Tibial artery (tissue), 4 donors: ENCODE measurements at regions not wholly inside any gene's neighbourhood (a gene's known extent, or its start where the extent isn't known, plus 50 kb on each side); places are given as distances from the start of the nearest gene placed in this dataset.
"Not testable (repeated sequence)": the region's sequence is repeated elsewhere in the genome, so short reads cannot be mapped to it uniquely, and the experiment has no call there.

Source experiments
- DNase-seq, 2 donors: peaks; one replicate each; pipeline ENCODE4 v3.0.0-alpha.2; 2019
- H3K27ac ChIP-seq, 2 donors: fragments of 200-600 bp; sonication (generic) in 1 of 2; 1 replicate in 1 of 2; 2 replicates in 1 of 2; pipeline ENCODE4 v1.5.1; 2018 to 2019; ENCODE audit warnings: mild to moderate bottlenecking in 1 of 2
- H3K27me3 ChIP-seq, 2 donors: fragments of 200-600 bp; sonication (generic) in 1 of 2; one replicate each; pipeline versions ENCODE4 v1.5.1 to v1.6.0; 2016 to 2019
- H3K36me3 ChIP-seq, 3 donors: fragments of 200-600 bp; sonication (generic) in 2 of 3; one replicate each; pipeline ENCODE4 v1.5.1; 2016 to 2019; ENCODE audit warnings: mild to moderate bottlenecking in 2 of 3
- H3K4me1 ChIP-seq, 4 donors: fragments of 200-600 bp; sonication (generic) in 2 of 4; 1 replicate in 3 of 4; 2 replicates in 1 of 4; pipeline ENCODE4 v1.5.1; 2016 to 2019
- H3K4me3 ChIP-seq, 2 donors: fragments of 200-600 bp; sonication (generic) in 1 of 2; 1 replicate in 1 of 2; 2 replicates in 1 of 2; pipeline ENCODE4 v1.5.1; 2018 to 2019; ENCODE audit warnings: mild to moderate bottlenecking in 2 of 2
- H3K9me3 ChIP-seq, 3 donors: fragments of 200-600 bp; sonication (generic) in 1 of 3; one replicate each; pipeline ENCODE4 v1.5.1; 2016 to 2019
- intact Hi-C: fragments of 100-400 bp; cut with DNase I; formaldehyde crosslinking; loops from one replicate; pipeline ENCODE4 v1.15.0; 2023; ENCODE audit warnings: low total_unique reads

- H3K36me3 ChIP-seq, H3K4me1 ChIP-seq, H3K27me3 ChIP-seq, DNase-seq, H3K4me3 ChIP-seq, H3K27ac ChIP-seq, H3K9me3 ChIP-seq, intact Hi-C loops: not testable (repeated sequence)
Measured at GRCh38 chr2:91603996-91604395, 2912.5 kb downstream of the RPIA start.

GRCh38 chr2:91604629-91605028 lies 2913.2 kb downstream of the RPIA start:
- DNase-seq, H3K9me3 ChIP-seq, H3K36me3 ChIP-seq, intact Hi-C loops, H3K27me3 ChIP-seq, H3K4me1 ChIP-seq, H3K27ac ChIP-seq, H3K4me3 ChIP-seq: not testable (repeated sequence)

GRCh38 chr2:91623739-91624138 lies 2932.3 kb downstream of the RPIA start:
- H3K9me3 ChIP-seq, DNase-seq, intact Hi-C loops, H3K4me3 ChIP-seq, H3K4me1 ChIP-seq, H3K36me3 ChIP-seq, H3K27me3 ChIP-seq, H3K27ac ChIP-seq: not testable (repeated sequence)

- H3K27ac ChIP-seq, H3K9me3 ChIP-seq, H3K4me3 ChIP-seq, H3K36me3 ChIP-seq, DNase-seq, H3K27me3 ChIP-seq, H3K4me1 ChIP-seq, intact Hi-C loops: not testable (repeated sequence)
Measured at GRCh38 chr2:91628471-91628870, 2937.0 kb downstream of the RPIA start.

- intact Hi-C loops, H3K27ac ChIP-seq, H3K9me3 ChIP-seq, H3K4me1 ChIP-seq, H3K27me3 ChIP-seq, H3K36me3 ChIP-seq, DNase-seq: not testable (repeated sequence)
- H3K4me3 ChIP-seq = peak overlapping the region in 1 of 2 donors; percentile 20
Measured at GRCh38 chr2:91657193-91657592, 2965.7 kb downstream of the RPIA start.

- H3K4me1 ChIP-seq, DNase-seq, H3K36me3 ChIP-seq, H3K9me3 ChIP-seq, intact Hi-C loops, H3K4me3 ChIP-seq, H3K27ac ChIP-seq, H3K27me3 ChIP-seq: not testable (repeated sequence)
Measured at GRCh38 chr2:91658336-91658735, 2966.9 kb downstream of the RPIA start.

- intact Hi-C loops, H3K27ac ChIP-seq, H3K36me3 ChIP-seq, H3K27me3 ChIP-seq, DNase-seq, H3K9me3 ChIP-seq, H3K4me1 ChIP-seq: not testable (repeated sequence)
- H3K4me3 ChIP-seq = peak overlapping the region in 1 of 2 donors; percentile 56
Measured at GRCh38 chr2:91659189-91659916, 2967.9 kb downstream of the RPIA start.

- H3K27ac ChIP-seq, H3K27me3 ChIP-seq, H3K4me1 ChIP-seq, H3K9me3 ChIP-seq, DNase-seq, H3K36me3 ChIP-seq, intact Hi-C loops: not testable (repeated sequence)
- H3K4me3 ChIP-seq = peak overlapping the region in 1 of 2 donors; percentile 56
Measured at GRCh38 chr2:91659917-91660275, 2968.4 kb downstream of the RPIA start.

- H3K4me3 ChIP-seq, H3K27ac ChIP-seq, H3K27me3 ChIP-seq, DNase-seq, H3K36me3 ChIP-seq, H3K4me1 ChIP-seq, H3K9me3 ChIP-seq, intact Hi-C loops: not testable (repeated sequence)
Measured at GRCh38 chr2:91667341-91667740, 2975.9 kb downstream of the RPIA start.

- not testable (repeated sequence) for DNase-seq
Measured at GRCh38 chr2:91685541-91685940, 2994.1 kb downstream of the RPIA start.

GRCh38 chr2:91686046-91686445 lies 2994.6 kb downstream of the RPIA start:
- H3K27me3 ChIP-seq, intact Hi-C loops, H3K27ac ChIP-seq, H3K4me3 ChIP-seq, H3K4me1 ChIP-seq, H3K36me3 ChIP-seq, H3K9me3 ChIP-seq, DNase-seq: not testable (repeated sequence)

More at GRCh38 chr2:91685541-91685940, 2994.1 kb downstream of the RPIA start:
- H3K4me1 ChIP-seq, H3K36me3 ChIP-seq, intact Hi-C loops, H3K27me3 ChIP-seq, H3K9me3 ChIP-seq, H3K27ac ChIP-seq, H3K4me3 ChIP-seq: not testable (repeated sequence)
